ENCODE measurements at regions not wholly inside any gene's neighbourhood (a gene's known extent, or its start where the extent isn't known, plus 50 kb on each side); places are given as distances from the start of the nearest gene placed in this dataset.
"Not testable (repeated sequence)": the region's sequence is repeated elsewhere in the genome, so short reads cannot be mapped to it uniquely, and the experiment has no call there.

DNA sequence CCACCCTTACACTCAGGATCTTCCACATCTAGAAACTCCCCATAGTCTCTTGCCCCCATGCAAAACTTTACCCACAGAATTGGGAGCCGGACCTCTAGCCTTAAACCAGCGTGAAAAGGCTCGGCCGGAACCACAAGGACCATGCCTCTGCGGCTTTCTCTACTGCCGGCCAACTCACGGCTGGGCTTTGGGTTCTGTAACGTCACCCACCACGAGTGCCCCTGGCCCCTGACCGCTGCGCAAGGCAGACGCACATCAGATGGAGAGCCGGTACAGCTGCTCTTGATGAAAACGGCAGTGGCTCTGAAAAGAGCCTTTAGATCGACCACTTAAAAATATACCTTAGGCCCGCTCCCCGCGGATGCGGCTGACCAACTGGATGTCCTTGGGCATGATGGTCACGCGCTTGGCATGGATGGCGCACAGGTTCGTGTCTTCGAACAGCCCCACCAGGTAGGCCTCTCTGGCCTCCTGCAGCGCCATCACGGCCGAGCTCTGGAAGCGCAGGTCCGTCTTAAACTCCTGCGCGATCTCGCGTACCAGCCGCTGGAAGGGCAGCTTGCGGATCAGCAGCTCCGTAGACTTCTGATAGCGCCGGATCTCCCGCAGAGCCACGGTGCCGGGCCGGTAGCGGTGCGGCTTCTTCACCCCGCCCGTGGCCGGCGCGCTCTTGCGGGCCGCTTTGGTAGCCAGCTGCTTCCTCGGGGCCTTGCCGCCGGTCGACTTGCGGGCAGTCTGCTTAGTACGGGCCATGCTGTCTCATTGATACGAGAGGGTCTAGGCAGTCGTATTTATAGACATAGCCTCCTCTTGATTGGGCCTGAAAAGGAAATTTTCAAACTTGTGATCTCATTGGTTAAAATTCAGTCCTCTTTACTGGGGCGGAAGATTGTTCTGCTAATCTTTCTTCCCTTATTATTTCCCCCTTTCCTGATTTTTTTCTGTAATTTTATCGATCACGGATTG is 66.3 kb downstream of the FAM72C start:
- peak; percentile 18 for DNase-seq

DNA sequence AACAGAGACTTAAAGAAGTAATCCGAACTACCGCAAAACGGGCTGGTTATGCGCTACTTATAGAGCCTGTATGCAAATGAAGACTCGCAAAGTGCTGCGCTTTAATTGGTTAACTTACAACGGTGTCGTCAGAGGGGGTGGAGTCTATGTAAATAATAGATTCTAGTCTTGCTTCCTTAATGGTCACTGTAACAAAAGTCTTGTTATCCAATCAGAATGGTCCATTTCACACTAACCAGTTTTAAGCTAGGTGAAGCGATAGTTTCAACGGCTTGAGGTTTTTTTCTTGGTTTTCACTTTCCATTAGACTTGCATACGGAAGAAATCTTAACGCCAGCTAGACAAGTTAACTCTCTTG is 67.2 kb downstream of the FAM72C start:
- peak; percentile 36 for DNase-seq

DNA sequence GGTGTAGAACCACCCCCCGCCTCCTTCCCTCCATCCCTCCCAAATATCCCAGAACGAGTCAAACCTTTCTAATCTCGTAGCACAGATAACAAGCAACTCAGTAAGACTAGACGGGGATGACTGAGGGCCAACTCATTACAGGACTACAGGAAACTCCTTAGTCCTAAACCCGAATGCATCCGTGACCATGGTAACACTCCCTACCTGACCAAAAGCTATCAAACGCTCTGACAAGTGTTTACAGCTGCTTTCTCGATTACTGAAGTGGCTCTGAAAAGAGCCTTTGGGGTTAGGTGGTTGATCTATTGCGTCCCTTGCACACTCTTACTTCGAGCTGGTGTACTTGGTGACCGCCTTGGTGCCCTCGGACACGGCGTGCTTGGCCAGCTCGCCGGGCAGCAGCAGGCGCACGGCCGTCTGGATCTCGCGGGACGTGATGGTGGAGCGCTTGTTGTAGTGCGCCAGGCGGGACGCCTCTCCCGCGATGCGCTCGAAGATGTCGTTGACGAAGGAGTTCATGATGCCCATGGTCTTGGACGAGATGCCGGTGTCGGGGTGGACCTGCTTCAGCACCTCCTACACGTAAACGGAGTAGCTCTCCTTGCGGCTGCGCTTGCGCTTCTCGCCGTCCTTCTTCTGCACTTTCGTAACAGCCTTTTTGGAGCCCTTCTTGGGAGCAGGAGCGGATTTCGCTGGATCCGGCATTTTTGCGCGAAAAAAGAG is 67.7 kb downstream of the FAM72C start:
- peak; percentile 0 for DNase-seq

DNA sequence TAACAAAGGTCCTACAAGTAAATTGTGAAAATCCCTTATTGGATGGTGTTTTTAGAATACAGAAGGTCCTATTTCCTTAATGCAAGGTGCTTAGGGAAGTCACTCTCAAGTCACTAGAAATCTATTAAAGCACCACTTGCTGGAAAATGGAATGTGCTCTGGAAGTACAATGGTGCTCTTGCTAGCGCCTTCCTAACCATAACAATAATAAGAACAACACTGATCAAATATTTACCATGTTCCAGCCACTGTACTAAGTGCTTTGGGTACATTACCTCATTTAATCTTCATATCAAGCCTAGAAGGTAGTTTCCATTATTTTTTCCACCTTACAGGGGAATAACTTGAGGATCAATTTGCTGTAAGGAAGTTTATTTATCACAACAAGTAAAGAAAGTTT is 75.4 kb downstream of the FAM72C start:
- not testable (repeated sequence) for DNase-seq

DNA sequence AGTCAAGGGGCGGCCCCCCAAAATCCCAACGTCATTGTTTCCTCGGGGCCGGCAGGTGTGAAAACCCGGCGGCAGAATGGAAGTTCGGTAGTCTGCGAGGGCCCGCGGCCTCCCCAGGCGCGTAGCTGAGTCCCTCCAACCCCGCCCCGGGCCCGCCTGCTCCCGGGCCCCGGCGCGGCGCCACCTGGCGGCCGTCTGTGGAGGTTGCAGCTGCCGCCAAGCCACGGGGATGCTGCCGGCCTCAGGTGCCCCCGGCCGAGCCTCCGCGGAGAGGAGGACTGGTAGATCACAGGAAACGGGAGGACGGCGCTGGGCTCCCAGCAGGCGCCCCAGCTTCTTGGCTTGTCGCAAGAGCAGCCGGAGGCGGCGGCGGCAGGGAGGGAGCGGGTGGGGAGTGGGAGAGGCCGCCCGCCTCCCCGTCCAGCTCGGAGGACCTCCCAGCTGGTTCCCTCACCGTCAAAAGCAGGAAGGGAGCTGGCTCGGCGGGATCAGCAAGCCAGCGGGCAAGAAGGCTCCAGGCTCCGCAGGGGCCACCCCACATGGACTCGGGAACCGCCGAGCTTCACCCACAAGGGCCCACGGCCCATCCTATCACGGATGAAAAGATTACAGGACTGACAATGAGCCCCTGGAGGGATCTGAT is 86.7 kb downstream of the FAM72C start:
- peak; percentile 72 for DNase-seq

DNA sequence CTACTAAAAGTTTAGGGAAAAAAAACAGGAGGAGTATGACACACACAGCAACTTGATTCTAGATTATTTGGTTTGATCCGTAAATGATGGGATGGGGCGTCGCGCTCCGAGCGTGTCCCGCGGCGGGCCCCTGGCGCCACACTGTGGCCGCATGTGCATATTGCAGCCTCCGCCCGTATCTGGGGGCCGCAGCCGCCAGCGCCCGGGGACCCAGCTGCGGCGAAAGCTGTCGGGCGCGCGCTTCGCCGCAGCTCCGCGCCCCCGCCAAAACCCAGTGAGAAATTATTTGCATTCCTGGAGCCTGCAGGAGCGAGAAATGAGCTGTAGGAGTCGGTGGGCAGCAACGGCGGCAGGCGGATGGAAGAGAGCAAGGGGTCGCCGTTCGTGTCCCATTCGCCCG is 87.3 kb downstream of the FAM72C start:
- peak; percentile 65 for DNase-seq

DNA sequence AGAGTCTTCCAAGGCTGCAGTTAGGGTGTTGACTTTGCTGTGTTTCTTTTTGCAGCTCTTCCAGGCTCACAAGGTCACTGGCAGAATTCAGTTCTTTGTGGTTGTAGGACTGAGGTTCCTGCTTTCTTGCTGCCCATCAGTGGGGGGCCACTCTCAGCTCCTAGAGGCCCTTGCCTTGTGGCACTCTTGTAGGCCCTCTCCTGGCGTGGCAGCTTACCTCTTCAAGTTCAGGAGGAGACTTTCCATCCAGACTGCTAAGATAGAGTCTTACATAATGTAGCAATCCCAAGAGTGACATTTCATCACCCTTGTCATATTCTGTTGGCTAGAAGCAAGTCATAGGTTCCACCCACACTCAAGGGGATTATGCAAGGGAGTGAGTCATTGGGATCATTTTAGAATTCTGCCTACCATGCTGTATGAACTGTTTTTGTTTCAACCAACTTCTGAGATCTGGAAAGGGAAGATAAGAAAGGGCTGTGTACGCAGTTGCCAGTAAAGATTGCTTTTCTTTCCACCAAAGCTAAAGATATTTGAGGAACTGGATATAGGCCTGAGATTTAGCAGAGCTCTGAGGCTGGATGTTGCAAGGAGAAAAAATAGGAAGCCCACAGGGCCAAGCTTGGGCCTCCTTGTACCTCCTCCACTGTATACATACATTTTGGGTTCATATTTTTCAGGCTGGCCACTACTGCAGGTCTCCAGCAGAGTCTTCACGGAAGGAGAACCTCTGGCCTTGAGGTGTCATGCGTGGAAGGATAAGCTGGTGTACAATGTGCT is 91.8 kb downstream of the FAM72C start:
- not testable (repeated sequence) for DNase-seq

DNA sequence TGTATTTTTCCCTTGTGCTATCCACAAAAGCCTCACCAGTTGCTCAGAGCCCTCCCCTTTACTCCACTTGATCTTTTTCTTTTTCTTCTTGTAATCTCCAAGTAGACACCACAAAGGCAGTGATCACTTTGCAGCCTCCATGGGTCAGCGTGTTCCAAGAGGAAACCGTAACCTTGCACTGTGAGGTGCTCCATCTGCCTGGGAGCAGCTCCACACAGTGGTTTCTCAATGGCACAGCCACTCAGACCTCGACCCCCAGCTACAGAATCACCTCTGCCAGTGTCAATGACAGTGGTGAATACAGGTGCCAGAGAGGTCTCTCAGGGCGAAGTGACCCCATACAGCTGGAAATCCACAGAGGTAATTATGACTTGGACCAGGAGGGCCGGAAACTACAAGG is 95.8 kb downstream of the FAM72C start:
- not testable (repeated sequence) for DNase-seq

DNA sequence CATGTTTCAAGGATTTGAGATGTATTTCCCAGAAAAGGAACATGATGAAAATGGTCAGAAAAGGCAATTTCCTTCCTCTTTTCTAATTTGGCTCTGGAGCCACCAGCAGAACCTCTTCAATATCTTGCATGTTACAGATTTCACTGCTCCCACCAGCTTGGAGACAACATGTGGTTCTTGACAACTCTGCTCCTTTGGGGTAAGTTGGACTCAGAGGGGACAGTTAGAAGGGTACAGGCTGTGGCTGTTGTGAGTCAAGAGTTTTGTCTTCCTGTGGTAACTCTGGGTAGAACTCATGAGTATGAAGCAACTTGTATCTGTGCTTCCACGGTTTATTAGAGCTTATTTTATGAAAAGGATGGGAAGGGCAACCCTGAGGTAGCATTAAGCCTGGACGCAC is 97.2 kb downstream of the FAM72C start:
- not testable (repeated sequence) for DNase-seq

DNA sequence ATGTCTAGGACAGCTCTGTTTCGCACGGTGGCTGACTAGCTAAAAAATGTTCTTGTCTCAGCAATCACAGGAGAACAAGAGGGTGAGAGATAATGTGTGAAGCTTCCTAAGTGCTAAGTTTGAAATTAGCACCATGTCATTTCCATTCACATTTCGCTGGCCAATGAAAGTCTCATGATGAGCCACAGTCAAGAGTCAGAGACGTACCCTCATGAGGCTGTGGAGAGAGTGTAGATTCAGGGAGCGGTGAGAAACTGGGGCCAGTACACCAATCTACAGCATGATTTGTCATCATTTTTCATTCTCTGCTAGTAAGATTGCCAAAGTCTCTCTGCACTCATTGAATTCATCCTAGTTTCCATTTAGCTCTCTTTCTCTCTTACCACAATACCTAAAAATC is 98.1 kb downstream of the FAM72C start:
- not testable (repeated sequence) for DNase-seq

DNA sequence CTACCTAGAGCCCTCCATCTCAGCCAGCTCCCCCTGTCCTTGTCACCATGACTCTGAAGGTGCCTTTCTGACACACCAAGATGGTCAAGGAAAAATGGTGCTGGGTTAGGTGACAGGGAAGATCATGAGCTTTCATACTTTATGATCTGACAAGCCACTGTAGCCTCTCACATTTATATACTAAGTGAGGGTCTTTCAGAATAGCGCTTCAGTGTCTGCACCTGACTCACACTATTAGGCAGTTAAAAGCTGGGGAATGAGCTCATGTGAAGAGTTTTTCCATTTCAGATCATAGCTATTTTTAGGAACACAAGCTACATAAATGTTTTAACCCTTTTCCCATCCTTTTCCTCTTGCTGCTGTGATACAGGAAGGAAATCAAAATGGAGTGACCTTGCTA is 101.4 kb downstream of the FAM72C start:
- DNase-seq: not testable (repeated sequence)

DNA sequence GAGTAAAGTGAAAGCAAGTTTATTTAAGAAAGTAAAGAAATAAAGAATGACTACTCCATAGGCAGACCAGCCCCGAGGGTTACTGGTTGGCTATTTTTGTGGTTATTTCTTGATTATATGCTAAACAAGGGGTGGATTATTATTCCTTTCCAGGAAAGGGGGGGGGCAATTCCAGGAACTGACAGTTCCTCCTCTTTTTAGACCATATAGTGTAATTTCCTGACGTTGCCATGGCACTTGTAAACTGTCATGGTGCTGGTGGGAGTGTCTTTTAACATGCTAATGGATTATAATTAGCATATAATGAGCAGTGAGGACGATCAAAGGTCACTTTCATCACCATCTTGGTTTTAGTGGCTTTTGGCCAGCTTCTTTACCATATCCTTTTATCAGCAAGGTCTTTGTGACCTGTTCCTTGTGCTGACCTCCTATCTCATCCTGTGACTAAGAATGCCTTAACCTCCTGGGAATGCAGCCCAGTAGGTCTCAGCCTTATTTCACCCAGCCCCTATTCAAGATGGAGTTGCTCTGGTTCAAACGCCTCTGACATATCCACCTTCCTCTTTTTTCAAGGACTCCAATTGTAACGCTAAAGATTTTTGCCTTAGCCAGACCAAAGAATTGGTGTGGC is 104.1 kb downstream of the FAM72C start:
- peak; percentile 0 for DNase-seq

DNA sequence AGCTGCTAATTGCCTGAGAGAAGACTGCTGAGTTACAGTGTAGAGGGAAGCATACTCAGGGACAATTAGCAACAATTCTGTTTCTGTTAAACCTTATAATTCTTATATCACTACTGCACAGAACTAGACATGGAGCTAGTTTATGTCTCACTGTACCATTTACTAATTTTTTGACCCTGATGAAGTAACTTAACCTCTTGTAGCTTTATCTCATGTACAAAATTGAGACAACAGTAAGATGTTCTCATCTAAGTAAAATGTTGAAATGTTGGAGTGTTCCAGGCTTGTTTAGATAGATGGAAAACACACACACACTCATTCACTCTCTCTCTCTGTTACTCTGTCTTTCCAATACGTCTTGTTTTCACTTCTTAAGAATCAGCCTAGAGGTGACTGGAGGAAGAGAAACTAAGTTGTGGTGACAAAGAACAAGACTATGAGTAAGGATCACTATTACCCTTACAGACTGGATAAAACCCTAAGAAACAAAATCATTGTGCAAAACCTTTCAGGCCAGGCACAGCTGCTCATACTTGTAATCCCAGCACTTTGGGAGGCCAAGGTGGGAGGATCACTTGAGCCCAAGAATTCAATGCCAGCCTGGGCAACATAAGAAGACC is 107.8 kb downstream of the FAM72C start:
- DNase-seq: not testable (repeated sequence)

DNA sequence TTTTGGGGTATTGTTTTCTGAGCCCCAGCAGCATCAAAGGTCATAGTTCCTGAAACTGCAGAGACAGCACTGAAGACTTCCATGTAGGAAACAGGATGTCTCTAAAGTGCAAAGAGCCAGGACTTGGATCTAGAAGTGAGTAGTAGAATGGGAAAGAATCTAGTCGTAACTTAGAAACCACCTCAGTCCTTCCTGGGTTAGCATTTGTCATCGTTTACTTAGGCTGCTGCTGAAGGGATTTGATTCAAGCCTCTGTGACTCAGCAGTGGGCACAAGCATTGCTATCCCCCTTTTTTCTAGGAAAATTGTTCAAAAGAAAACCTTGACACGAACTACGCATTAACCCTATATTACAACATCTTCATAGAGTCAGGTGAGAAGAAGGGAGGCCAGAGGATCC is 109.1 kb downstream of the FAM72C start:
- not testable (repeated sequence) for DNase-seq

DNA sequence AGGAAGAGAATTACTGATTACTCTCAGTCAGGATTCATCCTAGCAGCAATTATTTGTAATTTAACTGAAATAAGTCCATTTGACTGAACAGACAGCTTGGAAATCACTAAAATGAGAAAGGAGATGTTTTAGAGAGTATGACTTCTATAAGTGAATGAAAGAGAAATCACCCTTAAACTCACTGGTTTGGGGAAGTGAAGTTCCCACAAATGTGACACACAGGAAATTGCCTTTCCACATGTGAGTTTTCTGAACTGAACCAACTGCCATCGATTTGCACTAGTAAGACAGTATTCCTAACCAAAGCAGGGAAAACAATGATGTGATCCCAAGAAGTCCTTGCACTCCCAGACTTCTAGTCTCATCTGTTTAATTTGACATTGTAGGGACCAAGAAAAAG is 110.5 kb downstream of the FAM72C start:
- not testable (repeated sequence) for DNase-seq

DNA sequence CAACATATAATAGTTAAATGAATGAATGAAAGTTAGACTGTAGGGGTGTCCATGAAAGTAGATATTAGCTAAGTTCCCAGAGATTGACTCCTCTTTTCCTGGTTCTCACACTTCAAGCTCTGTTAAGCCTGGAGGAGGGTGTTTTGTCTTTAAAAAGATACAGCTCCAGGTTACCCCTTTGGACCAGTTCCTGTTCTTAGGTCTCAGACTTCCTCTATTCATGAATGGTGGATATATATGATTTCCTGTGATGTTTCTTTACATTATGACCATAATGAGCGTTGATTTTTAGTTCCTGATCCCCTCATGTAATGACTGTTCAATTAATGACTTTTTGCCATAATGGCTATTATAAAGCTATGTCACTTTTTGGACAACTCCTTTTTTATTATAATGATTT is 115.9 kb downstream of the FAM72C start:
- not testable (repeated sequence) for DNase-seq

DNA sequence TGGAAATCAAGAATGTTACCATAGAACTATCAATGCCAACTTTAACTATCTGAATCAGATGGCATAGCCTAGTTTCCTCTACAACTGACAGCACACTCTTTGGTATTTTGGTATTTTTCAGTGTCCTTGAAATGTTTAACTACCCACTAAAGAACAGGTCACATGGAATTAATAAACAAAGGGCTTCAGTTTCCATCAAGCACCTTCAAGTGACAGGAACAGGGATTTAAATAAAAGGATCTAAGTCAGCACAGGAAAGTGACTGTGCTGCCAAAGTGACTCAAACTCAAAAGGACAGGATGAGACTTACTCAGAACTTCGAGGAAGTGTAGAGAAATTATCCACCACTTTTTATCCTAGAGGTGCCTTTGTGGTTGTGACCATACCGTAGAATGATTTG is 117.7 kb downstream of the FAM72C start:
- not testable (repeated sequence) for DNase-seq

DNA sequence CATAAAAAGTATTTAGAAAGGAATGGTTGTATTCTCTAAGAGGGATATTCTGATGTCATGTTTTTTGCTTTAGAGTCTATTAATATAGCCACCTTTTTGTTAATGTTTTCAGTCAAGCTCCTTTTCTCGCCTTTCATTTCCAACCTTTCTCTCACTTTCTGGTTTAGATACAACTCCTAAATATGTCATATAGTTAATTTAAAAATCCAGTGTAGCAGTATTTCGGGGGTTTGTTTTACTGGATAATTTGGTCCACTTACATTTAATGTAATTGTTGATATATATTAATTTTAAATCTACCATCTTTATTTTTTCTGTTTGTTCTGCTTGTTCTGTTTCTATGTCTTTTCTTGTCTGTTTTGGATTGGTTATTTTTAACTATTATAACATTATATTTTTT is 121.1 kb downstream of the FAM72C start:
- DNase-seq: not testable (repeated sequence)

DNA sequence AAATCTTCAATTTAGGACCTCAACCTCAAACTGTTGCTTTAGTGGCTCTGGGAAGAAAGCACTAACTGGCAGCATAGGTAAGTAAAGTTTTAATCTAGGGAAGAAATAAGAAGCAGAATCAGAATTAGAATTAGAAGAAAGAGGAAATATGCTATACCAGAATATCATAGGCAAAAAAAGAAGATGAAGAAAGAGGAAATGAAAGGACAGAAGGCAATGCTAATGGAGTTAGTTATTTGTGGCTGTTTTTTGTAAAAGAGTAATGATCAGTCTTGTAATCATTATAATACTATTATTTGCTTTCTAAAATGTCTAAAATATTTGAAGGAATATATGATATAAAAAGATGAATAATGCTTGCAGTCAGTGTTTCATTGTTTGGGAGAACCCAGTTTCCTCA is 122.9 kb downstream of the FAM72C start:
- not testable (repeated sequence) for DNase-seq

DNA sequence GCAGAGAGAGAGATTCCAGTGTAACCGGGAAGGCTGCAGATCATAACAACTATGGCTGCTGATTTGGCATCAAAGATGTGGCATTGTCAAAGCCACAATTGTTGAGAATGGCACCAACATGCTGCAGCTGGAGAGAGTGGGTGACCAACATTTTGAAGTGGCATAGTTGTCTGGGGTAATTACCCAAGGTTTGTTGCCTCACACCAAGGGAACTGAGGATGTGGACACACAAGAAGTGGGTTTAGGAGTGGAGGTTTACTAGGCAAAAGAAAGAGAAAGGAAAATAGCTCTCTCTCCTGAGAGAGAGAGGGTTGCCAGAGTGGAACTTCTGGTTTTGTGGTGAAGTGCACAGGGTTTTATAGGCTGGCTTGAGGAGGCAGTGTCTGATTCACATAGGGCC is 126.6 kb downstream of the FAM72C start:
- not testable (repeated sequence) for DNase-seq

DNA sequence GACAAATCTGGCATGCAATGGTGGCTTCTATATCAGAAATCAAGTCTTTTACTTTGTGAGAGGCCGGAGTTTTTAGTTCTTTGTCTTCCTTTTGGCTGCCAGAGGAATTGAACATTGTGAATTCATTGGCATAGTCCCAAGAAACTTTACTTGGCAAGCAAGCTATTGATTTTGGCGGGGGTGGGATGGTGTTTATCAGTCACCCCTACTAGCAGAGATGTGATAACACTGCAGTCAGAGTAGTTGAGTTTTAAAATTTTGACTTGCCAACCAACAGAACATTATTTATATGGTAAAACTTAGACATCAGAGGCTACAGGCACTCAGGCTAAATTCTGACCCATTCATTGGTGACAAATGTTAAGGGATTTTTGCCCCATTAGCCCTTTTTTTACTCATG is 129.7 kb downstream of the FAM72C start:
- not testable (repeated sequence) for DNase-seq

DNA sequence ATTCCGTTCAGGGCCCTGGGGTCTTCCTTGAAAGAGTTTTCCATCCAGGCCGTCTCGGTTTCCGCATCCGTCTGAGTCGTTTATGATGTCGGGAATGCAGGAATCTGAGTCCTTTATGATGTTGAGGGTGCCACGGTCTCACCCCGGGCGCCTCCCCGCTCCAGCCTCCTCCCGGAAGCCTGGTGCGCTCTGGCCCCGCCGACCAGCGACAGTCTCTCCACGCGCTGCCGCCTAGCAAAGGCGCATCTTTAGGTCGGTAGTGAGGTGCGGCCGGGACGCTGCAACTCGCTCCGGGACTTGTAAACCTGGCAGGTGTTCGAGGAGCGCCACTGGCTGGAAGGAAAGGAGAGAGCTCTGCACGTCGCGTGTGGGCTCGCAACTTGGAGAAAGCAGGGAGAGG is 132.6 kb downstream of the FAM72C start:
- not testable (repeated sequence) for DNase-seq

All from CD4-positive, alpha-beta T cell treated with Interleukin-17A for 1 hour (primary cell).